Kidney glomerular epithelial cell (primary cell): ENCODE measurements at regions not wholly inside any gene's neighbourhood (a gene's known extent, or its start where the extent isn't known, plus 50 kb on each side); places are given as distances from the start of the nearest gene placed in this dataset.

Source experiments
- DNase-seq: peaks from one replicate; lab custom pipeline; 2025; lab: John Stamatoyannopoulos, UW

DNA sequence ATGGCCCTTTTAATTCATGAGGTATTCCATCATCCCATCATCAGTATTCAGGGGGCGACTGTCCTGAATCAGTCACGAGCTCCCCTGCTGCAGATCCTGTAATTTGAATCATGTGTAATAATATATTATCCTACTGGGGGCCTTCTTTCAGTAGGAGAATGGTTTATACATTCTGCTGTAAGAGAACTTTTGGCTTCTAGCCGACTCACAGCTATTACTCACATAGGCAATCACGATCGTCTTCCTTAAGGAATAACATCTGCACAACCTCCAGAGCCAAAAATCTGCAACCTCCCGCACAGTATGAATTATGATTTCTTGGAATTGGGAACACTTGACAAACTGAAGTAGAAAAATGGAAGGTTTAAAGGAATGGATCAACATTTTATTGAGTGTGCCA is 343.0 kb downstream of the USP25 start:
- DNase-seq: no peak

DNA sequence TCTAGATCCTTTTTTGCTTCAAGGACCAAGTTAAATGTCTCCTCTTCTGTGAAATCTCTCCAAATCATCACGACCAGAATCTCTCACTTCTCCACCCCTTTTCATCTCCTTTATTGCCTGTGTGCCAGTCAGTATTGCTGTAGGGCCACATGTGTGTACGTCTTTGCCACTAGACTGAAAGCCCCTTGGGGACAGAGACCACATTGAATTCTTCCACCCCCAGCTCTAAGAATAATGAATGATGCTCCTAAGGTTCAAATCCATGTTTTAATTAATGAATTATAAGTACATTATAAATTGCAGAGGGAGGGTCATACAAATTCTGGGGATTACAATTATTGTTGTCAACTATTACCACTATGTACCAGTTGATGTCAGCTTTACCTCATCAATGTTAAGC is 343.8 kb downstream of the USP25 start:
- DNase-seq: no peak

DNA sequence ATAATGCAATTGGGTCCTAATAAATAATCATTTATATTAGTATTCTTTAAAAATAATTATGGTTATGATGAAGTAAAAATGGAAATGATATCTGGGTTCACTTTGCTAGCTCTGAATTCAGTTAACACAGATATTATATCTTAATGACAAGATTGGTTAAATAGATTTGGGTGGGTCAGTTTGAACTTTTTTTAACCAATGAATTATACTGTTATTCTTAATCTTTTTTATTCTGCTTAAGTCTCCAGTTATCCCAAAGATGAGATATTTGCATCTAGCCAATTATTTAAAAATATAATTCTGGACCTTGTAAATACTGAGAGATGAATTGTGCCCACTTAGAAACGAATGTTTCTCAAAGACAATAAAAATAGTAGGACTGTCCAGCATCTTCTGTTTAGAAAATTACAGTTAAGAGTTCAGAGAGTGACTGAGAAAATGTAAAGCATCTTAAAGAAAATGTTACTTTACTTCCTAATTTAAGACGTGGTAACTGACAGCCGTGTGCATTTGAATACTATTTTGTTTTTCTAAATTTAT is 345.2 kb downstream of the USP25 start:
- DNase-seq: no peak

DNA sequence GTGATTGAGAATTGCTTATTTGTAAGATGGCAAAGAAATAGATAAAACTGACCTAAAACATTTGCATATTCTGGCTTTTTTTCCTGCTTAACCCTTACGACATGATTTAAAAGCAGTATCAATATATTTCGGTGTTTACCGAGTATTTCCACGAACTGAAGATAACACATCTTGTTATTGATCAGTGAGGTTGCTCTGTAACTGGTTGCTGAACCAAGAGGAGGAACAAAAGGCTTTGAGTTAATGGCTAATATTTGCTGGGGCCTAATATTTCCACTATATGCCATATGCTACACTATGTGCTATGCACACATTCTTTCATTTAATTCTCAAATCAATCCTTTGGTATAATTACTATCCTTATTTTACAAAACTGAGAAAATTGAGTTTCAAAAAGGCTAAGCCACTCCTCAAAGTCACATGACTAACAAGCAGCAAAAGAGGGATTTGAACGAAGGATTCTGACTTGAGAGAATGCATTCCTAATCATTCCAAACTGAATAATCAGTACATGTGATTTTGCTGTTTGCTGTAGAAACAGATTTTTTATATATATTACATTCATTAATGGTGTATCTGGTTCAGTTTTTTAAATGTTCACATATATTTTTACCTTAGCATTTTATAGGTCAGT is 346.0 kb downstream of the USP25 start:
- no peak for DNase-seq

DNA sequence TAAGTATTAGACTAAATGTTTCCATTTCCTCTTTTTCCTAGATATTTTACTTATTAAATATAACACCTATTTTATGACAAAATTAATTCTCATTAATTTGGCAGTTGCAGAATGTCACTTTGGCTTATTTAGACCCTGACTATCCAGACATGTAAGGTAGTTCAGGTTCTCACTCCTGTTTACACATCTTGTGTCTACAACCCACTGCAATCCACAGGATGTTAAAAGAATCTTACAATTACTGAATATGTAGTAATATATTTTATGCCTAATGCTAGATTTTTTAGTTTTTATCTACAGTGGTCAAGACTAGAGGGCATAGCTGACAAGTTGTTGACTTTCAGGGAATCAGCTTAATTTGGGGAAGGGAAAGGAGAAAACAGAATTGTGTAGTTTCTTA is 346.7 kb downstream of the USP25 start:
- DNase-seq: no peak

DNA sequence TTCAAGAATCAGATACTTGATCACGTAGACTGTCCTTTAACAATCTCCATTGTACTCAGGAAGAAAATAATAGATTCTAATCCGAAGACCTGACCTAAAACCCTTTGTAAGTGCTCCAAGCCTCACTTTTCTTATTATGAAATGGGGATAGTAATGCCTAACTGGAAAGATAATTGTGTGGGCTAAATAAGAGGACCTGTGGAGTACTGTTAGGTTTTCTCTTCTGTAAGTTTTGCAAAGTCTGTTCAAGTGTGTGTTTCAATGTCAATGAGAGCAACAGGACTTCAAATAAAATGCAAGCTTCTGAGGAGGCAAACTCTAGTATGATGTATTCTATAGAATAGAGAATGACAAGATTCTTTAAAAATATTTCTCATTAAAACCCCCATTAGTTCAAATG is 348.6 kb downstream of the USP25 start:
- no peak for DNase-seq

DNA sequence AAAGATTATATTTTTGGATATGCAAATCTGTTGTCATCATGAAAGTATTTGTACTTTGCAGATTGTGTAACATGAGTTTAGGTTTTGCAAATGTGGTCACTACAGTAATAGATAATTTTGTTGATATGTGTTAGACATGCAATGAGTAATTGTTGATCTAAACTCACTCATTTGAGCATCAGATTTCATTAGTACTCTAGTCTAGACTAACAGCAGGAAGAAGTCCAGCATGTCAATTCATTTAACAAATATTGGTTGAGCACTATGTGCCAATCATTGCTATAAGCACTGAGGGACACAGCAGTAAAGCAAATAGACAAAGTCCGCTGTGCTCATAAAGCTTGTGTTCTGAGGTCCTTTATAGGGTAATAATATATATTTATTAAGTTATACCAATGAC is 350.0 kb downstream of the USP25 start:
- DNase-seq: peak; percentile 17

DNA sequence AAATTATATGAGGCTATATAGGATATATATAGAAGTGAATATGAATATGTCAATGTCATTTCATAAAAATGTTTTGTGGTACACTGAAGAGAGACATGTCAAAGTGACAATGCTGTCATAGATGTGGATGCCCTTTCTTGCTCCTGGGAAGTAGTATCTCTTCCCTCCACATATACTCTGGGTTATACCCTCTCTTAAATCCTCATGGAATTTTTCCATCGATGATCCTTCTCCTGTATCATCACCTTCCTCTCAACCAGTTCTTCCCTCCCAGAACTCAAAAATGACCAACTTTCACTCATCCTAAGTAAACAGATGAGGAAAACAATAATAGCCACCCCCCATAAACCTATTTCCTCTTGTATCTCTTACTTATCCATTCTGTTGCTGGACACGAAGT is 351.5 kb downstream of the USP25 start:
- DNase-seq: no peak

DNA sequence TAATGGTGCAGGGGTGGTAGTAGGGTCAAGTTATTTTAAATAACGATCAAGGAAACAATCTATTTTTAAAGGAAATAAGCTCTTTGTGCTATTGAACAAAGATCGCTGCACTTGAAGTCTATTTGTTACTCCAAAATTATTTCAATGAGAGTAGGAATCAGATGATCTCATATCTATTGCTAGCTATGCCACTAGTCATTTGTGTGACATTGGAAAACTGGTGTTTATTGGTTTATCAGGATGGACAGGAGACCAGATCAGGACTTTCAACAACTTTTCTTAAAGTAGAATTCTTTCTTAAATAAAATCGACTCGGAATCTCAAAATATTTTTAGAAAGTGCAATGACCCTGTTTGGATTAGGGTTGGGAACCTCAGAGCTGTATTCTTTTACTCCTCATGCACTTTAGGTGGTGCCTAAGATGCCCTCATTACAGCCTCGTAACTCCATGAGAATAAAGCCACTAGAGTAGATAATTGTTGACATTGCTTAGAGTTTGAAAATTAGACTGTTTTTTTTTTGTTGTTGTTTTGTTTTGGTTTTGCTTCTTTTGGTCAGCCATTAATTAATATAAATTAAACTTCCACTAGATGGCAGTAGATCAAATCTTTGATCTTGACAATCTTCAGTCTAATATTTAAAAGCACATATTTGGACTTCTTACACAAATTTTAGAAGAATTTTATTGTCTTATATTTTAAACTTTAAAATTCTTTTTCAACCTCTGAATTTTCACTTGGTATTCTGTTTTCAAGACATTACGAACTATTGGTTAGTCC is 352.4 kb downstream of the USP25 start:
- DNase-seq: peak; percentile 12

DNA sequence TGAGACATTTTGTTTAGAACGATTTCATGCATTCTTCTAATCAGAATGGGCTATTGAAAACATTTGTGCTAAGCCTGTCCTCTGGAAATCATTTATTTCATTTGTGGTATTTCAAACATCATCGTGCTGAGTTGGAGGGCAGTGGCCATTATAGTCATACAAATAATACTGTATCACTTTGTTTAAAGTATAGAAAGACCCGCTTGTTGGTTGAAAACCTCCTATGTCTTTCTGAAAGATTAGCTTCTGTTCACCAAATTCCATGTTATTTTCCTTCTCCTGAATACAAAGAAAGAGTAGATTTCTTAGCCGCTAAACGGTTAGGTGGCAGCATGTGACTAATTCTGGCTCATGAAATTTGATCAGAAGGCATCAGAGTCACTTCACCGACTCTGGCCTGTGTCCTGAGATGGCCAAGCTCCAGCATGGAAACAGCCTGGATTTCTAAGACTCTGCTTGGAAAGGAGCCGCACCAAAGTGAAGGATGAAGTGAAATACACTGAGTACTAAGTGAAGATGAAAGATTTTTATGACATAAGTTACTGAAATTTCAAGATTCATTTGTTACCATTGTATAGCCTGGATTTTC is 355.1 kb downstream of the USP25 start:
- no peak for DNase-seq

DNA sequence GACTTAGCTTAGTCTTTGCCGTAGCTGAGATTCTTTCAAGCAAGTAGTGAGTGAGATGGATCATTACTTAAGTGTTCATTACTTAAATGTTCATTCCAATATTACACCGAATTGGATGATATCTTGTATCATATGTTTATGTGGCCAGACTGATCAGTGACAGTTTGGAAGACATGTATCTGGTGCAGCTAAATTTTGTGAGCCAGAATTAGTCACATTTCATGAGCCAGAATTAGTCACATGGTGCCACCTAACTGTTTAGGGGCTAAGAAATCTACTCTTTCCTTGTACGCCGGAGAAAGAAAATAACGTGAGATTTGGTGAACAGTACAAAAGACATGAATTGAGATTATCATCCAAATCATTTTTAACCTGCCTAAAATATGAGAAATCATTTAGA is 355.6 kb downstream of the USP25 start:
- DNase-seq: no peak

DNA sequence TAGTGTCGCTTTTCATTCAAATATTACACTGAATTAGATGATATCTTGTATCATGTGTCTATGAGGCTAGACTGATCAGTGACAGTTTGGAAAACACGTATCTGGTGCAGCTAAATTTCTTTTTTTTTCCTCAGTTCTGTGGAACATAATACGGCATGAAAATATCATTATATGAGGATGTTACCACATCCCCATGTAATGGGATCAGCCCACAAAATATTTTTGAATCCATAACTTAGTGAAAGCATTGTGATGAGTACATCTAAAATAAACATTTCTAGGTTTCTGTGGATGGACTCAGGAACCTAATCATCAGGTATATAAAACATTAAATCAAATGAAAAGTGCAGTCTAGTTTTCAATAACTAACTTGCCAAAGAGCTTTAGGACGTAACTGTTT is 356.3 kb downstream of the USP25 start:
- DNase-seq: no peak

DNA sequence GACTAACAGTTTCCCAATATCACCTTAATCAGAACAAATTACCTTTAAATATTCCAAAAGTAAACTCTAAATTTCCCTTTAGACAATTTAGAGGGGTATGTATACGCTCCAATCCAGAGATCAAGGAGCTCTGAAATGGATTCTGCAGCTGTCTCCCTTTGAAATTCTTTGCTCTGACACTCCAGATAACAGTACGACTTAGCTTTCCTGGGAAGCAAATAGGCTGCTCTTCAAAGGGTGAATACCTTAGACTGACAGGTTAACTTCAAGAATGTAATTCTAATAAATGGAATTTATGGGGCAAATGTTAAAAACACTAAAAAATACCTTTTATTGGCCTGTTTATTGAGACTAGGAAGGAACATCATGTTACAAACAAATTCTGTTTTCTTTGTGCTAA is 357.2 kb downstream of the USP25 start:
- DNase-seq: no peak

DNA sequence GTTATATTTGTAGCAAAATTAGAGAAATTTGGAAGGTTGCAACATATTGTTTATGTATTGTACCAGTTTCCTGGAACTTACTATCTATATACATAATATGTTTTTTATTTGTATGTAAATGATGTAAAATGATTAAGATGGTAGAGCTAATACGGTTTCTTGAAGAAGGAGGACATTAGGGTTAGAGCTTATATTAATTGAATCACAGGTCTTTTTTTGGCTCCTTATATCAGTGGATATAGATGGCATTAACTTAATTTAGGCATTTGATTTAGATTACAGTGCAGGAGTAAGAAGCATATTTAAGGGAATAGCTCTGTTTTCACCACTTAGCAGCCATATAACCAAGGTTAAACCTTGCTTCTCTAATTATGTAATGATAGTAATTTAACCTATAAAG is 357.7 kb downstream of the USP25 start:
- DNase-seq: no peak

DNA sequence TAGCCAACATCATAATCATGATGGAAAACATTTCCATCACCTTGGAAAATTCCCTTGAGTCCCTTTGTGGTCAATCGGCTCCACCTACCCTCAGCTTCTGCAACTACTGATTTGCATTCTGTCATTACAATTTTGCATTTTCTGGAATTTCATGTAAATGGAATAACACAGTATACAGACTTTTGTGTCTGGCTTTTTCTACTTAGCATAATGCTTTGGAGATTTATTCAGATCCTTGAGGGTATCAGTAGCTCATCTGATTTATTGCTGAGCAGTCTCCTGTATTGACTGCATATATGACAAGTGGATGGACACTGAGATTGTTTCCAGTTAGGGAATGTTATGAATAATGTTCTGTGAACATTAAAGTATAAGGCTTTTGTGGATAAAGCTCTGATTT is 358.3 kb downstream of the USP25 start:
- DNase-seq: no peak

DNA sequence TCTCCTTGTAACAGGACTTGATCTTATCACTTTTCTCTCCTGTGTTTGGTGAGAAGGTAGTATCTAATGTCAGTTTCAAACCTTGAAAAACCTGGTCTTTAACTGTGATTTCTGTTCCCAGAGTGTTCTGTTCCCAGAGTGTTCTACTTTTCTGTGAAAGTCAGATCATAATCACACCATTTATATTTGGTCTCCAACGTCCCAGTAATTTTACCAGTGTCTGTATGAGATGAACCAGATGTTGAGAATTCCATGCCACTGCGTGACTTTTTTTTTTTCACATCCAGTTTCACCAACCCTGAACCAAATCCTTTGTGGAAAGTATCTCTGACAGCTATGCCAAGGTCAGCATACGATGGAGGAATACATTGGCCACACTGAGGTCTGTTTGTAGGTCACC is 365.2 kb downstream of the USP25 start:
- DNase-seq: no peak

DNA sequence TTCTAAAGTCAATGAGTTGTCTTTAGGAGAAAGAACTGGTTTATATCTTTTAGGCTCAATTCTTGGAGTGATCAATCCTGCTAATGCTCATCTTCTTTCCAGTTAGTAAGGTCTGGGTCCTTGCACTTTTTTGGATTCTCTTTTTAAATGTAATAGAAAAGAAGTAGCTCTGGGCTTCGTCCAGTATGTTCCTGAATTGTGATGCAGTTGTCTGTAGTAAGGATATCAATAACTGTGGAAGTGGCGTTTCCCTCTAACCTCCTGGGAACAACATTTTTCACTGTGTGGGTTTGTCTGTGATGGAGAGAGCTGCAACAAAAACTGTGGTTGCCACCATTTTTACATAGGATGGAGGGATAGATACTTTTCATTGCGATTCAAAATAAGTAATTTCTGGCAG is 367.2 kb downstream of the USP25 start:
- DNase-seq: no peak

DNA sequence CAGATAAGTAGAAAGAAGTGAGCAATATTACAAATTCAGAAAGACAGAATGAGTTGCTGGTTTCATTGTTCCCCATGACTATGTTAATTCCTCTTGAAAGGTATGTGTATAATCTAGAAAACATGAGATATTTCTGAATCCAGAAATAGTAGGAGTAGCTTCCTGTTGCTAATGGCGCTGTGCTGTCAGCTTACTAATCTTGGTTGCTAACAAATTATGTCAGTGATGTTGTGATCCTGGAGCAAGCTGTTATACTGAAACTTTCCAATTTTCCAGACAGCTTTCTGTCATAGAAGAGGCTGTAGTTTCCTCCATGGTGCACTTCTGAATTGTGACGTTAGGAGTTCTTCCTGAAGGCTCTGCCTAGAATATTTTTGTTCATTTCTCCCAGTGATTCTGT is 372.3 kb downstream of the USP25 start:
- DNase-seq: no peak

DNA sequence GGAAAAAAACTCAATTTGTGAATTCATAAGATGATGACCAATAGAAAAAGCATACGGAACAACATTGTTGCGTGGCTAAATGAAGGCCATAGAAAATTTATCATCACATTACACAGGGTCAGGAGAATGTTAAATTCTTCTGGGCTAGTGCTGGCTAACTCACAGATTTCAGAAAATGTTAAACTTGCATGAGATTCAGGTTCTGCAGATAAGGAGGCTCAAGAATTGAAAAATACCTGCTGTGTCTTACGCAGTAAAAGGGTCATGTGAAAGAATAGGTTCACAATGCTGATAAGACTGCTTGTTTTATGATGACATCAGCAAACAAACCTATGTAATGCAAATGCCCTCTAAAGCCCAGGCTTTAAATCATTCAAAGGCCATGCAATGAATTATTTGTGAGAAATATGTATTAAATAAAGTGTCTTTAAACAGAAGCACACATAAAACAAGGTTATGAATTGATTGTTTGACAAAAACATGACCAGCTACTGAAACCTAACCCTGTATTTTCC is 378.8 kb downstream of the USP25 start:
- DNase-seq: no peak

DNA sequence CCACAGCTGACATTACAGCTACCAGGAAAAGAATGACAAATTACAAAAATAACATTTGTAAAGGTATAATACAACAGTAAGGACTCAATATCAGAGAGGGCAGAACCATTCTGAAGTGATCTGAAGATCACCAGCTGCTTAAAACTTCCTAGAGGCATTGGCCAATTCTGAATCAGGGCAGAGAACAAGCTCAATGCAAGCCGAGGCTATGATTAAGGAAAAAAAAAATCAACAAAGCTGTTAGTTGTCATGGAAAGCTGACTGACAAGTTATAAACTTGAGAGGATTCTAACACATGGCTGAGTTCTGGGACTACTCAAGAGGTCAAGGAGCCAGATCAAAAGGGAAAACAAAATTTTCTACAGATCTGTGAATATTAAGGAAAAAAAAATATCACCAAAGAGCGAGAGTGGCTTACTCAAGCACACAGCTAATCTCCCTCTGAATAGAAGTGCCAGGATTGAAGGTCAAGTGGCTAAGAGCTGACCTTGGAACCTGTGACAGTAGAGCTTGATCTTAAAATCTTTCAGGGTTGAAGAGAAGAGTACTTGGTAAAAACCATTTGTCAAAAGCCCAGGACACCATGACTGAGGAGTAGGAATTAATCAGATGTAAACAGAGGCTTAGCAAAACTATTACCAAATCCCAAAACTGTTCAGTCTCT is 383.4 kb downstream of the USP25 start:
- no peak for DNase-seq

DNA sequence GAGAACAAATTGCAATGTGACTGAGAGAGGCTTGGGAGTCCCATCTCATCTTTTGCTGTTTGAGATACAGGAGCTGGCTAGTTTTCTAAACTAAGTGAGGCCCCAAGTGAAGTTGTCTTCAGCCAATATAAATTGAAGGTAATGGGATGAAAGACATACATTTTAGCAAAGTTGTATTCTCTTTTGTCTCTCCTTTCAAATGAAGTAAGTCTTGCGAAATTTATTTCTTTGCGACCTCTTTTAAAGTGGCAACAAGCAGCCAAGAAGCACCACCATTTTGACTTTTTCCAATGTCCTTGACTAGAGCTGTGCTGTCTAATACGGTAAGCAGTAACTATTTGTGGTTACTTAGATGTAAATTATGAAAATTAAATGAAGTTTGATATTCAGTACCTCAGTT is 385.7 kb downstream of the USP25 start:
- DNase-seq: no peak

DNA sequence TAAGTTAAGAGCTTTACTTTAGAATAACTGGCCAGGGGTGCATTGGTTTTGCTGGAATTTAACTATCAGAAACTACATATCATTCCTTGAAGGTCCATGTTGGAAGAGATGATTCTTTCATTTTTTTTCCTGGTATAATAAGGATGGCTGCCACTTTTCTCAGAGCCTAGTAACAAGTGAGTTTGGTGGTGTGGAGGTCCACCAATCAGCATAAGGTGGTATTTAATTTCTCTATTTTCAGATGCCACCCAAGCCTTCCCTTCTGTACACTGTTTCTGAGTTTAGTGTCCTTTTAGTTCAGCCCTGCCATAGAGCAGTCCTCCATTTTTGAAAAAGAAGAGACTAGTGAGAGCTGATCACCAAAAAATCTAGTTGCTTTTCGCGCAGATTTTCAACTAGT is 386.3 kb downstream of the USP25 start:
- DNase-seq: no peak

DNA sequence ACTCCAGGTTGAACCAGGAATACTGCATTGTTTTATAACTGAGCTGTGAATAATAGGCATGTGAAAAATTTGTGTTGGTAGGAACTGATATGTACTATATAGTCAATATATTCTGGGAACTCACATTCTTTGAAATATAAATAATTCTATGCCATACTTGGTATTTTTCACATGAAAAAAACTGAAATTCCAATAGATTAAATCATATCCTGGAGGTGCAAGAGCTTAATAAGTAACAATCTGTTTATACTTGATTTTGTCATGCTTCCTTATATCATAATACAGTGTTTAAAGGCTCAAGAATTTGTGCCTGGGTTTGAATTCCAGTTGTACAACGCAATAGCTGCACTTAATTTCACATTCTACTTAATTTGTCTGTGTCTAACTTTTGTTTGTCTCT is 387.0 kb downstream of the USP25 start:
- DNase-seq: peak; percentile 27
